SKM-1 treated with dmso at 0.1 percent for 144 hours (cell line): ENCODE measurements at regions not wholly inside any gene's neighbourhood (a gene's known extent, or its start where the extent isn't known, plus 50 kb on each side); places are given as distances from the start of the nearest gene placed in this dataset.

ENCODE experiments used
- DNase-seq: peaks from one replicate; lab custom pipeline; 2025; ENCODE audit not compliant: unreplicated experiment; lab: John Stamatoyannopoulos, UW

DNA sequence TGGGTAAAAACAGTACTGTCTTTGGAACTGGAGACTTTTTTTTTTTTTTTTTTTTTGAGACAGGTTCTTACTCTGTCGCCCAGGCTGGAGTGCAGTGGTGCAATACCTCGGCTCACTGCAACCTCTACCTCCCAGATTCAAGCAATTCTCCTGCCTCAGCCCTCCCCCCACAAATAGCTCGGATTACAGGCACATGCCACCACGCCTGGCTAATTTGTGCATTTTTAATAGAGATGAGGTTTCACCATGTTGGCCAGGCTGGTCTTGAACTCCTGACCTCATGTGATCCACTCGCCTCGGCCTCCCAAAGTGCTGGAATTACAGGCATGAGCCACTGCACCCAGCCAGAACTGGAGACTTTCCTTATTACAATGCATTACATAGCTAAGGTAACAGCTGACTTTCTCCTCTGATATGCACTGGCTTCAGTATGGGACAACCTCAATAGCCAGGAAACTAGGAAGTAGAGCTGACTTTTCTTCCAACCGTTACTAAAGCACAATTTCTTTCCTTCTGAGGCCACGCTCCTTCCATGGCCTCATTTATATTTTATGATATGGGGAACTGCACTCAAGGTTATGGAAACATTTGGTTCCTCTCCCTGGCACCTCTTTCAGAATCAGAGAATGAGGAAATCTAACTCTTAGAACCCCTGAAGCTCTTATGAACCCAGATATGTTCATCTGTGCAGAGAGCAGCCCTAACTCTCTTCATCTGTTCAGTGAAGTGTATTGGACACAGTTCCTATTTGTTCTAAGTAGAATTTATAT lies 53.5 kb upstream of the FAM9B start:
- peak; percentile 13 for DNase-seq

DNA sequence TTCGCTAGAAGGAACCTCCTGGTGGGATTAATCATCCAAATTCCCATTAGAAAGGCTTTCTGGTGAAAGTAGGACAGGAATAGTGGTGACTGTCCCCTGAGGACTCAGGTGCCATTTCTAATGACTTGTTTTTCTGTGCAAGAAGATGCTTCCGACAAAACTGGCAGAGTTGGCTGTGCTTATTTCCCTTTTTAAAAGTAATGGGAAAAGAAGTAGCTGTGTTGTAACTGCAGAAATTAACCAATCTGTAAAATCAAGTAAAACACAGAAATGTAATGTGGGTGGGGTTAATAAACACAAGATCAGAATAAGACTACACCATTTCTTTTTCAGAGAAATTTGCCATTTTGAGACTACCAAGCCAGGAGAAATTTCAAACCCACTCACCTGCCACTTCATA lies 55.0 kb upstream of the FAM9B start:
- no peak for DNase-seq

DNA sequence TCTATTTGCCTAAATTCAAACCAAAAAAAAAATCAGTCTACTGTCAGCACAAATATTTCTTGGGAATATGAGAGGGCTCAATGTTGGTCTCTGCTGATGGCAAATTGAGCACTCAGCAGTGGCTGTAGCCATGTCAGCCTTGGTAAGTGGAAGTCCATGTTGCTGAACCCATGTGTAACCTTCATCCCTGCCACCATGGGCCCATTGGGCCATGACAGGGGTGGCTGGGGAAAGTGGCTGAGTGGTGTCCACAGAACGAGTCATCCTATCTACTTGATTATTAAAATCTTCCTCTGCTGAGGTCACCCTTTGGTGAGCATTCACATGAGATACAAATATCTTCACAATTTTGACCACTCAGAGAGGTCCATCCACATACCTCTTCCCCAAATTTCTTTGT lies 56.8 kb upstream of the FAM9B start:
- no peak for DNase-seq

DNA sequence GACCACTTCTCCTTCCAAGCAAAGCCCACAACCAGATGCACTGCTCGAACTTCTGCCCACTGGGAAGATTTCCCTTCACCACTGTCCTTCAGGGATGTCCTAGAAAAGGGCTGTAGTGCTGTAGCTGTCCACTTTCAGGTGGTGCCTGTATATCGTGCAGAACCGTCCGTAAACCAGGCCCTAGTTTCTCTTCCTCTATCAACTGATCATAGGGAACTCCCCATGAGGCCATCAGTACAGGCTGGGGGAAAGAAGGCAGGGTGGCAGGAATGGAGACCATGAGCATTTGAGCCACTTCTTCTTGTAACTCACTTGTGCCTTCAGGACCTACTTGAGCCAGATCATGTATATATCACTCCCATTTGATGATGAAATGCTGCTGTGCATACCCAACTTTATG lies 57.3 kb upstream of the FAM9B start:
- no peak for DNase-seq

DNA sequence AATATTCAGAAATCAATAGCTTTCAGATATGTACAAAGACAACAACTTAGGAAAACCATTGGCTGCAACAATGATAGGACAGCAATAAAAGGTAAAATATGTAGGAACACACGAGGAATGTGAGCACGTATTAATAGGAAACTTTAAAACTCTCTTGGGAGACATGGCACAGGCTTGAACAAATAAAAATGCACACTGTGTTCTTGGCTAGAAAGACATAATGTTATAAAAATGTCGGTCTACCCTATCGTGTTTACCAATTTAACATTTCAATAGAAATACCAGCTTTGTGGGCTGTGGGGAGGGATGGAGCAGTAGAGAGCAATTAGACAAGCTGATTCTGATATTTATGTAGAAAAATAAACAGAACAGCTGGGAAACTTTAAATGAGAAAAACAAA lies 69.0 kb upstream of the FAM9B start:
- no peak for DNase-seq

DNA sequence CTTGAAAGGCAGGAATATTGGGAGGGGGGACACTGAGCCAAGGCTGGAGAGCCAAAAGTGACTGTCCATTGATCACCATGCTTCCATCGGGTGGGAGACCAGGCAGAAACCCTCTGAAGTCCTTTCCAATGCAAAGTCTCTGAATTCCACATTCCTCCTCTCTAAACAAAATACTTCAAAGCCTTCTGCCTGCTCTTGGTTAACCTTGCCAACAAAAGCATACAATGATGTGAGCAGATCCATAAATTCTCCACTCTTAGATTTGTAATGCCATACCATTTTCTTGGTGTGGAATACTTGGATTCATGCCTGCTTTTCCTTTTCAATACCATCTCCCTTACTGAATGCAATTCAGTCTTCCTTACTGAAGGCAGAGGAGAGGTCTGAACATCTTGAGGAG lies 74.1 kb upstream of the FAM9B start:
- no peak for DNase-seq

DNA sequence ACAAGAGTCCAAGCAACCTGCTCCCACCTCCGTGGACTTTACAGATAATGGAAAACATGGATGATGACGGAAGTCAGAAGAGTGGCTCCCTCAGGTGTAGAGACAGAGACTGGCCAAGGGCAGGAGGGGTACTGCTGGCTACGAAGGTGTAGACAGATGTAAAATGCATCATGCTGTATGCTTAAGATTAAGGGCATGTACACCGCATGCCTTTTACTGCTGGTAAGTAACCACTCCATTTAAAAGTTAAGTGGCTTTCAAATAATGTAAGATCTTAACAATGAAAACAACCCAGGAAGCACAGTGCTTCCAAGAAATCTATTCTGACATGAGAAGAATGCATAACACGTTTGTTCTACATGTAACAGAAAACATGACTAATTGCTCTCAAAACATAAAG lies 76.9 kb upstream of the FAM9B start:
- DNase-seq = no peak

DNA sequence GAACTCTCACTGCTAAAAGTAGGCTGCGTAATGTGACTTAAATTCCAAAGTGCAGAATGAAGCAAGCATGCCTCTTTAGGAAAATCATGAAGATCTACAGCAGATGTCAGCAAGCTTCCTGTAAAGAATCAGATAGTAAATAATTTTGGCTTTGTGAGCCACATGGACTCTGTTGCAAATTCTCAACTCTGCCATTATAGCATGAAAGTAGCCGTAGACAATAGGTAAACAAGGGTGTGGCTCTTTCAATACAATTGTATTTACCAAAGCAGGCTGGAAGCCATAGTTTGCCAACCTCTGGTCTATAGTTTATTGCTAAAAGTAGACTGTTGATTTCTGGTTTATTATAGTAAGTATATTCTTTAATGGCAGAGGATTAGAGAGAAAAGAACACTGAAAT lies 80.3 kb upstream of the FAM9B start:
- DNase-seq = no peak

DNA sequence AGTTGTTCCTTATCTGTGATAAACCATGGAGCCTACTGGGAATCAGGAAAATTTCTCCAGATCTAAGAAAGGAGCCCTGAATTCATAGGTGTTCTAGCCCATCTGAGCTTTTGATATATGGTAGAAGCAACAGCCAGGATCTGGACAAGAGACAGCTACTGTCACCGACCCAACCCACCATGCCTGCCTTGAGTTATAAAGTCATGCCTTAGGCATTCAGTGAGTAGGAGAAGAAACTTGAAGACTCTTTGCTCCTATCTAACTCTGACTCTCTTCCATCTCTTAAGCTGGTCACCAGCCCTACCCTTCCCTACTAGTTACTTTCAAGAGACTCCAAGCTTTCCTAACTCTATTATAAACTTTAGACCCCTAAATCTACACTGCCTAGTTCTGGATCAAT lies 83.9 kb upstream of the FAM9B start:
- DNase-seq = no peak

DNA sequence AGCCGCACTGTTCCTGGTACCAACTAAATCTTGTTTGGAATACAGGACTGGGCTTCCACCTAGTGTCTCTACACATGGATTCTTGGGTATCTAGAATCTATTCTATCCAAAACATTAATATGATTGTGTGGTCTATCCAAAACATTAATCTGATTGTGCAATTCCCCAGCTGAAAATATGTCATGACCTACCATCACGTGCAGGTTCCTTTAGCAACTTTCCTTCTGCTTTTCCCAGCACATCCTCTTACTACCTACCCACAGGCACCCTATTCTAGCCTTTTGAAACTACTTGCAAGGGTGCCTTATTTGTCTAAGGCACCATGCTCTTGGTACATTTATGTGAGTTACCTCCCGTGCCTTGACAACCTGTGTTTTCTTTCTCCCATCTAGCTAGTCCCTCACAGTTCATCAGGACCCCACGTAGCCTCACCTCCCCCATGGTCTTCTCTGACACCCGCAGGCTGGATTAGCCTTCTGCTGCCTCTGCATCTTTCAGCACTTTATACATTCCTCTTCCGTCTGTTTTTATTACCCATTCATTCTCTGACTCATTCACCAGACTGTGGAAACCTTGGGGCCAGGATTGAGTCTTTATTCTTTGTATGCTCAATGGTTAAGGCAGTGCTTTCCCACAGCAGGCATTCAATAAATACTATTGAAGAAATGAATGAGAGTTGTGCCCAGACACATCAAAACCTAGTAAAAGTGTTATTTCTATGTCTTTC lies 88.8 kb upstream of the FAM9B start:
- DNase-seq = no peak

DNA sequence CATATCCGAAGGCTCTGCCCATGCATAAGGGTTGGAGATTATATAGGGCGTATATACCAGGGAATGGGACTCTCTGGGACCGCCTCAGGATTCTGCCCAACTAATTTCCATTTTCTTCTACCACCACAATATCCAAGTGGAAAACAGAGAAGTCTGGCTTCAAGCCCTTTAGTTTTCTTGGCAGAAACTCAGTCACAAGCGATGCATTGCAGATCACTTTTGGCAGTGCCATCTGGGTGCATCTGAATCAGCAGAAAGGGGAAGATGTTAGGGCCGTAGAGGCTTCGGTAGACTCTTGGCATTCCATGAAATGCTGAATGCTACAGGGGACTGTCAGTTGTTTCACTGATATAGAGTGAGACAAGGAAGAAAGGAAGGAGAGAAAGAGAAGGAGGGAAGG lies 94.1 kb upstream of the FAM9B start:
- no peak for DNase-seq

DNA sequence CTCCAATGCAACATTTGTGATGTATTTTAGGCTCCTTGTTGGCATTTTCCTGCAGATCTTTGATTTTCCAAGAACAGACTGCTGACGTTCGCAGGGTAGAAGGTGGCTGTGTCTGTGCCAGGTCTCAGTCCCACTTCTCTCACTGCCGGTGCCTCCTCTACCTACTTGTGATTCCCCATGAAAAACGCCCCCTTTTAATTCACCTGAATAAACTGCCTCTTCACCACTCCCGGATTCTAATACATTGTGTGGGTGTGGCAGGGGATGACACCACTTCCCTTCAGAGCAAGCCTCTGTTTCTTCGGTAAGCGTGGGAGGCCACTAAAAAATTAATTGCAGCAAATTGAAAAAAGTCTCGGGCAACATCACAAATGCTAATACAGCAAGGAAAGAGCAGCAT lies 96.1 kb upstream of the FAM9B start:
- DNase-seq = no peak

DNA sequence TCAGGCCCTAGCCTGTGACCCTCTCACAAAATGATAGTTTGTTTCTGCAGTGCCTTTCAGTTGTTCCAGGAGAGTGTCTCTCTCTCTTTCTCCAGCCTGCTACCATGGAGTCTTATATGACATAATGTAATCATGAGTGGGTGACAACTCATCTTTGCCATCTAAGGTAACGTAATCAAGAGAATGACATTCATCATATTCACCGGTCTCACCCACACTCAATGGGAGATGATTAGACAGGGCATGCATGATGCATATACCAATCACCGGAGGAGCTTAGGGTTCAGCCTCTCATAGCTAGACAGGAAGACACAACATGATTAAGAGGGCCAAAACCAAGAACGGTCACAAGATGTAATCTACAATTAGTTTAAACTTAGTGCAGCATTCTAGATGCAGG lies 97.1 kb upstream of the FAM9B start:
- DNase-seq = no peak

DNA sequence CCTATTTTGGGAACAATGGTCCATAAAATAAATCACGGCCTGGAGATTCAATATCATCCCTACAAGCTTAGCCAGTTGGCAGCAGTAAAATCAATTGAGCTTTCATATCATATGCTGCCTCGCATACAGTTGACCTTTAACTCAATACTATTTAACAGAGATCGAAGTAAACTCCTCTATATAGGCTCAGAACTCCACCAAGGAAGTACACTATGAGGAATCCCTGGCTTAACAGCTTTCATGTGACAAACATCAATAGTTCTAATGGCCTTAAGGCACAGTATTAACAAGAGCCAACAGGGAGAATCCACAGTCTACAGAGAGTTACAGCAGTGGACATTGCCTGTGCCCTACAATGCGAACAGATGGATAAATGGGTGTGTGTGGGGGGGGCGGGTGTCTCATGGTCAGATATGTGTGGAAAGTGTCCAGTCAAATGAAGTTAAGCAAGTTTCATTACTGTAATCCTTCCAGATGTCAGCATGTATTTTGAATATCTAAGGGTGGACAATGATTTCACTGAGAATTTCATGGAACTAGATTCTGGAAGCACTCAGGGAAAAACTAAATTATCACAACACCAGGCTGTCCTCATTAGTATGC lies 98.2 kb upstream of the FAM9B start:
- no peak for DNase-seq

DNA sequence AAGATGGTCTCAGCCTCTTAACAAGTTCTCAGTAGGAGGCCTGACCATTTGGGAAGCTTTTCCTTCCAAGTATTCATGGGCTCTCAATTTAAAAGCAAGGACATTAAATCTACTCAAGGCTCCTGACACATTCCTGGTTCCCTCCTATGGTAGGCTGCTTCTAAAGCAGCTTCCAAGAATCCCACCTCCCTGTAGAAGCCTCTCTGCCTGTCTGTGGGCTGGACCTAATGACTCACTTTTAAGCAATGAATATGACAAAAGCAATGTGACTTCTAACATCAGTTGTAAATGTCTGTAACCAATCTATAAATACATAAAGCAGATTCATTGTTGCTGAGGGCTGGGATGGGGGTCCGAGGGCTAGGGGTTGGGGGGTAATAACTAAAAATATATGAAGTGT lies 99.5 kb upstream of the FAM9B start:
- no peak for DNase-seq

DNA sequence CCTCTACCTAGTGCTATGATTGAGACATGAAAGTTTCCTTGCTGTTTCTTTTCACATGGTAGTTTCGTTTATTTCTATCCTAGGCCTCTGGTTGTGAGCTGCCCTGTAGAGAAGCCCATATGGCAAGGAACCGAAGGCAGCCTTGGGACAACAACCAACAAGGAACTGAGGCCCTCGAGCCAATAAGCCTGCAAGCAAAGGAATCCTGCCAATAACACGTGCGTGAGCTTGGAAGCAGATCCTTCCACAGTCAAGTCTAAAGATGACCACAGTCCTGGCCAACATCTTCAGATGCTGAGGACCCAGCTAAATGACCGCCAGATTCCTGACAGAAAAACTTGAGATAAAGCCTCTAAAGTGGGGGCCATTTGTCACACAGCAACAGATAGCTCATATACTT lies 100.4 kb upstream of the FAM9B start:
- no peak for DNase-seq

DNA sequence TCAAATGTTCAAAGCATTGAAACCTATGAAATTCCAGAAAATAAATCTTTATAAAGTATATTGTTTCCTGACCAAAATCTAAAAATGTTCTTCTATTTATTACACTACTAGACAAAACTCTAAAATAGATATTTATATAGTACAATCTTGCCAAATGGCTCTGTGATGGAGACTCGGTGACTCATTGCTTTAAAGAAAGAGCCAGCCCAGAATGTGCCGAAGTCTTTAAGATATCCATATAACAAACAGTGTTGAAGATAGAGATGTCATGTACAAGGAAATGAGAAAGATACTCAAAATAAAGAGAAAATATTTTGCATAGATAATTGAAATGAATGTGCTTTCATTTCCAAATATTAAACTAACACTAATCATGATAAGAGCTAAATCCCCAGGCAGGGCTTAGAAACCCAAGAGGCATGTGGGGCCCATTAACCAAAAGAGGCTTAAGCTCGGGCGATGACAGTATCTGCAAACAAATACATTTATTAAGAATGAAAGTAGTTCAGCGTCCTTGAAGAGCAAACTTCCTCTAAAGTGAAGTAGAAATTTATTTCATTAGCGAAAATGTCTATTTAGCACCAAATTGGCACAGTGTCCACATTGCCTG lies 102.1 kb upstream of the FAM9B start:
- DNase-seq = no peak

DNA sequence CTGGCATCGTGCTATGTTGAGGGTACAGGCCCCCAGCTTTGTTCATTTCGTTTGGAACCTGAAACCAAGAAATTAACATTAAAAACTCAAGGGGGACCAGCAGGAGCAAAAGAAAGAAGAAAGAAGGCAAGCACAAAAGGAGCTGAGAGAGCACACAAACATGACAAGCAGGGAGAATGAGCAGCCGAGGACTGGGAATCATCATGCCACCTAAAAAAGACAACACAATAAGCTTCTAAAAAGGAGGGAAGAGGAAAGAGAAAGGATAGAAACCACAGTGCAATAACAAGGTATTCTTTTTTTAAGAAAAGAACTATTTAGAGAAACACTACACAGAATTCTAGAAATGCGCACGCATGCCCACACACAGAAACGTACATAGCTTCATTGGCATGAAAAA lies 103.2 kb upstream of the FAM9B start:
- no peak for DNase-seq

DNA sequence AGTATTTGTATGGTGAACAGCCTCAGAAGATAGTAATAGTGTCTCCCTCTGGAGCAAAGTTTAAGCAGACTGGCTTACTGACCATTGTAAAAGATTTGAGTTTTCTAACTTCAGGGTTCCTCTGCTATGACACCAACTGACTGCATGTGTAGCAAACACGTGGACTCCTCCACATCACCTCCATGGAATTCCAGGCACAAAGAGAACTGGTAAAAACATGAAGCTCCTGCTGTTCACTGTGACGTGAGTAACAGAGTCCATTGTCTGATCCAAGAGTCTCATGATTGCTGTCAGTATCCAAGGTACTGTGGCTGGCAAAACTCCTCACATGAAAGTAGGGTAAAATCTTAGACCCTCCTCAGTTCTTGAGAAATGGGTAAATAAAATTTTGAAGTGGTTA lies 107.6 kb upstream of the FAM9B start:
- no peak for DNase-seq

DNA sequence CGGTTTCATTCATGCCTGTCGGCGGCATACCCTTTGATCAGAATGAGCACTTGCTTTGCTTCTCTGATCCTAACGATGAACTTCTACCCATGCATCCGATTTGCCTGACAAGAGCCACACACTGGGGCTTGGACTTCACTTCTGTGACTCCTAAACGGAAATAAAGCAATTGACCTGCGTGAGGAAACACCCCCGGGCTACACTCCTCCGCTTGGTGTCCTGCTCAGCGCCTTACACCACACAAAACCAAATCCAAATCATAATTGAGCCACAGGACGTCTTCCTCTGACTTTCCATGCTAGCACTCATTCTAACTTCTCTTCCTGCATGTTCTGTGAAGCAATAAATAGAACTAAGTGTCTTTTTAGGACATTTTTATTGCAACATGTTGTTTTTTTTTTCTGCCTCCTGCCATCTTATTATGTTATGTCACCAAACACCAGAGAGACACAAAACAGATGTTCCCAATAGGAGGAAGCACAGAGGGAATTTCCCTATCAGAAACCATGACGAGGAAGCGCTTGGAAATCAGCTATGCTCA lies 110.8 kb upstream of the FAM9B start:
- no peak for DNase-seq

DNA sequence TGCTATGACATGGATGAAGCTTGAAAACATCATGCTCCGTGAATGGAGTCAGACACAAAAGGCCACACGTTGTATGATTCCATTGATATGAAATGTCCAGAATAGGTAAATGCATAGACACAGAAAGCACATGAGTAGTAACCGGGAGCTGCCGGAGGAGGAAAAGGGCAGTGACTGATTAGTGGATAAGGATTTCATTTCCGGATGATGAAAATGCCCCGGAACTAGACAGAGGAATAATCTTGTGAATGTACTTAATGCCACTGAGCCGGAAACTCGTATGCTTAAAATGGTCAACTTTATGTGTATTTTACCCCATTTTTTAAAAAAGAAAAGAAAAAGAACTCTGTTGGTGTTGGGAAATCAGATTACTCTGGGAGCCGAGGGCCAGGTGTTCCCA lies 112.7 kb upstream of the FAM9B start:
- DNase-seq = no peak

DNA sequence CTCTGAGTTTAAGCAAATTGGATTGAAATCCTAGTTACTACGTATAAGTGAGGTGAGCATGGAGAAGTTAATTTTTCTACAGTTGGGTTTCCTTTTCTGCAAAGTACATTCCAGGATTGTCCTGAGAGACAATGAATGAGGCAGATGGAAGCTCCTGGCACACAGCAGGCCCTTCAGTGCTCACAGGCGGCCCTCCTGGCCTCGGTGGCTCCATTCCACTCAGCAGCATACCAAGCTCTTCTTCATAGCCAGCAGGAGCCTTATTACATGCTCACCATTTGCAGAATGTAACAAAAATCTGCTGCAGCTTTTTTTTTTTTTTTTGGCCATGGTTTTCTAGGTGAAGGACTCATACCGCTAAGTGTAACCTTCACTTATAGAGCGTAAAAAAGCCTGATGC lies 113.2 kb upstream of the FAM9B start:
- DNase-seq = no peak
